HG02588 (cell line): ENCODE measurements at regions not wholly inside any gene's neighbourhood (a gene's known extent, or its start where the extent isn't known, plus 50 kb on each side); places are given as distances from the start of the nearest gene placed in this dataset.
"Not testable (repeated sequence)": the region's sequence is repeated elsewhere in the genome, so short reads cannot be mapped to it uniquely, and the experiment has no call there.

Experiments used
- ATAC-seq: cut with Tn5 transposase; IDR thresholded peaks from one replicate; pipeline ENCODE4 v1.9.1; 2021; ENCODE audit warnings: mild to moderate bottlenecking, moderate library complexity; ENCODE audit not compliant: unreplicated experiment

GRCh38 chr16:60815033-60815432 is 1221.2 kb downstream of the CDH8 start:
- ATAC-seq = no peak

- ATAC-seq = no peak
Measured at GRCh38 chr16:60811657-60812056, 1224.6 kb downstream of the CDH8 start.

DNA sequence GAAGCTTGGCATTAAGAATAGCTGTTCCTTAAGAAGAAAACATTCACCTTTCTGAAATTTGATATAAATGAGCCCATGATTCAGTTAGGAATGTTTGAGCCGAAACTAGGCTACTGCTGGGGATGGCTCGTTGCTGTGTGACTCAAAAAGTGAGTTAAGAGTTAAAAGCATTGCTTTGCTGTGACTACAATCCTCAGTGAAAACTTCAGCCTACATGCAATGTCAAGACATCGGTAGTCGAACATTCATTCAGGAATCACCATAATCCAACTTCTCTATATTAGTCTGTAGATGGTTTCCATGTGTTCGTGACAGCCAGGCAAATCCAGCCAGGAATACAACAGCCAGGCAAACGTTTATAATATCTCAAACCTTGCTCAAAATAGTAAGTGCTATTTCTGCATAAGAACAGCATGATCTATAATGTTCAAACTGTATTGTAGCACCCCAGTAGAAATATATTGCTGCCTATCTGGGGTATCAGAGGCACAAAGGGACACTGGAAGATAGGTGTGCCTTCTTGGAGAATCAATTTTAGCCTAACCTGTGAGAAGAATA is 1225.1 kb downstream of the CDH8 start:
- no peak for ATAC-seq

DNA sequence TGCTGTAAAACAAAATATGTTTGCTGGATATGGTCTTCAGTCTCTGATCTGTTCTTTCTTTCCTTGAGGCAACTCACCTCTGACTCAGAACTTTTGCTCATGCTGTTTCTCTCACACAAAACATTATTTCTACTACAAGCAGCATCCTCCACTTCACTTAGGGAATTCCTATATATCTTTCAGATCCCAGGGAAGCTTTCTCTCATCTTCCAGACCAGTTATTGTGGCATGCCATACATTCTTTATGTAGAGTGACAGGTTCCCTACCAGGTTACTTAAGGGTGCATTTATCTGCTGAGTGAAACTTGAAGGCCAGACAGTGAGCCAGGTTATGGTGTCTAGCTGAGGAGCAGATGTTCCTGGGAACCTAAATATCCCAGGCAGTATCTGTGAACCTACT is 1226.0 kb downstream of the CDH8 start:
- no peak for ATAC-seq

DNA sequence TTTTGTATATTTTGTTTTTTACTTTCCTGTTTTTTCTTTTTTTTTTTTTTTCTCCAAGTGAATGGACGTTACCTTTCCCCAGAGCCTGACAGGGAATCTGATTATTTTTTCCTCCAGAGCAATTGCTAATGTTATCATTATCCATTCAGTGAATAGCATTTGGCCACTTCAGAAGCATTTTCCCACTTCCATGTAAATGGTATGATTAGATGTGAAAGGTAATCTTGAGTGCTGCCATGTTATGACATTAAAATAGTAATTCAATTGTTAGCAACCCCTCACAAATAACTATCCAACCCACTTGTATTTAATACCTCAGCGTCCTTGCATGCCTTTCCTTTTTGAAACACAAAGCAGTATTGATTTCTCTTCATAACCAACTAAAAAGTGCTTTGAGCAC is 1243.8 kb downstream of the CDH8 start:
- no peak for ATAC-seq

DNA sequence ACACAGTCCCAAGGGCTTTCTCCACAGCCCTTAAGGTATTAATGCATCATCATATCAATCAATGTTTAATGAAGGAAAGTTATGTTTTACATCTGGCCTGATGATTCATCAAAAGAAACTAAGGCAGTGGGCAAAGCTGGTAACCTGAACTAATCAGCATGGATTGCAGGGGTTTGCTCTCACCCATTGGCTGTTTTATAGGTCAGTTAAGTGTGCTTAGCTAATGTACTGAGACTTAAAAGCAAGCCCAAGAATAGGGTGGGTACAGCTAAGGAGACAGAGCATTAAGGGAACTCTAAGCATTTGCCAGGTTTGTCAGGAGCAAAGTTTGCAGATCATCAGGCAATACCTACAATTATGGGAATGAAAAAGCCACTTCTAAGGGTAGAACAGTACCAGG is 1247.6 kb downstream of the CDH8 start:
- ATAC-seq = no peak

DNA sequence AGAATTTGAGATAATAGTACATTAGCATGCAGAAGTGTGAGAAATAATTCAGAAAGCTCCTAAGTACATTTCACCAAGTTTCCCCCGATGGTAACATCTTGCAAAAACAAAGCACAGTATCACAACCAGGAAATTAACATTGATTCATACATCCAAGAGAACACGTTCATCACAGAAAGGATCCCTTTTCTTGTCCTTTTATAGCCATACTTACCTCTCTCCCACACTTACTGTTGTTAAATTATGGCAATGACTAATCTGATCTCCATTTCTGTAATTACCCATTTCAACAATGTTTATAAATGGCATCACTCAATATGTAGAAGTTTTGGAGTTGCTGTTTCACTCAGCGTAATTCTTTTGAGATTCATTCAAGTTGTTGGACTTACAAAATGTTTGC is 1260.0 kb downstream of the CDH8 start:
- ATAC-seq = no peak

DNA sequence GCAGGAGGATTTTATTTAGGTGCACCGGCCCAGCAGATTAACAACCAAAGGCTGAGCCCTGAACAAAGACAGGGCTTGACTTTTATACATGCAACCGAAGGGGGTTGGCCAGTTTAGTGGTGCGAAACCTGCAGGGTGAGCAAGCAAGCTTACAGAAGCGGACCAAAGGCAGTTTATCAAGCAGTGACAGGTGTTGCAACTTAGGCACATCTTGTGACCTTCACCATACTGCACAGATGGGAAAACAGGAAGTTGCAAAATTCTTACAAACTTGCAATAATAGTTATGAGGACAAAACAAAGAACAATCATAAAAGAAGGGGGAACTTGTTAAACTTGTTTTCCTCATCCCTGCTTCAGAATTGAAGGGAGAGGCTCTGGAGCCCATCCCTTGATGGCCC is 1265.1 kb downstream of the CDH8 start:
- no peak for ATAC-seq

GRCh38 chr16:60770384-60770783 is 1265.9 kb downstream of the CDH8 start:
- ATAC-seq = not testable (repeated sequence)

GRCh38 chr16:60763869-60764268 is 1272.4 kb downstream of the CDH8 start:
- no peak for ATAC-seq

GRCh38 chr16:60755907-60756306 is 1280.3 kb downstream of the CDH8 start:
- ATAC-seq = no peak

GRCh38 chr16:60748366-60748765 is 1287.9 kb downstream of the CDH8 start:
- no peak for ATAC-seq

DNA sequence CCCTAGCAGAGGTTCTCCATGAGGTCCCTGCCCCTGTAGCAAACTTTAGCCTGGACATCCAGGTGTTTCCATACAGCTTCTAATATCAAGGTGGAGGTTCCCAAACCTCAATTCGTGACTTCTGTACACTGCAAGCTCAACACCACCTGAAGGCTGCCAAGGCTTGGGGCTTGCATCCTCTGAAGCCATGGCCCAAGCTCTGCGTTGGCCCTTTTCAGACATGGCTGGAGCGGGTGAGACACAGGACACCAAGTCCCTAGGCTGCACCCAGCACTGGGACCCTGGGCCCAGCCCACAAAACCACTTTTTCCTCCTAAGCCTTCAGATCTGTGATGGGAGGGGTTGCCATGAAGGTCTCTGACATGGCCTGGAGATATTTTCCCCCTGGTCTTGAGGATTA is 1292.0 kb downstream of the CDH8 start:
- no peak for ATAC-seq

- ATAC-seq = no peak
Measured at GRCh38 chr16:60741810-60742209, 1294.4 kb downstream of the CDH8 start.

GRCh38 chr16:60739737-60740683 is 1296.2 kb downstream of the CDH8 start:
- no peak for ATAC-seq

GRCh38 chr16:60731329-60732050 is 1304.7 kb downstream of the CDH8 start:
- ATAC-seq = no peak

DNA sequence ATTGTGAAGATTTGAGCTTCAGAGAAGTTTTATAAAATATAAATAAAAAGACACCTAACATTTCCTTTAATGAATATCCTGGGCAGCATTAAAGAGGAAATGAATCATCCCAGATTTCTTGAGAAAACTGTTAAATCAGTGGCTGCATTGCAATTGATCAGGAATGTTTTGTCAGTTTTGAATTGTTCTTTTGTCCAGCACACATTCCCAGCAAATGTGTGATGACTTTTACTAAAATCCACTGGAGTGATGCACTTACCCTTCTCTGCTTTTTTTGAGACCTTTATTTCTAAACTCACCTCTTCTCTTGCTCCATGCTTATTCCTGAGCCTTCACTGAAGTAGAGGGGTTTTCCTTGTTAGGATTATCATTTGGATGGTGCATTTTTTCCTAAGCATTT is 1307.2 kb downstream of the CDH8 start:
- ATAC-seq = no peak

DNA sequence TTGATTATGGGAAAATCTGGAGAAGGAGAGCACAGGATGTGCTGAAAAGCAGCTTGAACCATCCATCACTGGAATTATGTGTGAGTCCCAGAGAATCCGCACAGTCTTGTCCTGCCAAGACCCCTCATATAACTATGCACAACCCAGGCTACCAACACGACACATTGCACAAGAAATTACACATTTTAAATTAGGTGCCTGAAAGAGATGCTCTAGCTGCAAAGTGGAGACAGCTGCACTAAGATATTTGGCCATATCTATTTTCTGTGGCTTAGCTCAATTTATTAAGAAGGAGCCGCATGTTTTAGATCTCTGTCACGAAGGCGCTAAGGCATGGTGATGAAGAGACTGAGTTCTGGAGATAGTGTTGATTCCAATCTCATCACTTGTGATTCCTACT is 1308.4 kb downstream of the CDH8 start:
- ATAC-seq = no peak

DNA sequence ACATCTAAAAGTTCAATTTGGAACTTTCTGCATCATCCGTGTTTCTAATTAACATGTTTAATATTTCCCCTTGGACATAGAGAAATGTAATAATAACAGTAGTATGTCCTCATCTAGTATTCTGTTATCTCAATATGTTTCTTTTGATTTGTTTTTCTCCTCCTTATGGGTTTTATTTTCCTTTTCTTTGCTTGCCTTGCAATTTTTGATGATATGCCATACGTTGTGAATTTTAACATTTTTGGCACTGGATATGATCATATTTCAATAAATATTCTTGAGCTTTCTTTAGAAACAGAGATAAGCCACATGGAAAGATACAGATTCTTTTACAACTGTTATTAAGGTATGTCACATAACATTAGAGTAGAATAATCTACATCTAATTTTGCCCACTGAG is 1316.2 kb downstream of the CDH8 start:
- ATAC-seq = no peak

GRCh38 chr16:60717808-60718207 is 1318.4 kb downstream of the CDH8 start:
- ATAC-seq = no peak

GRCh38 chr16:60712144-60712543 is 1324.1 kb downstream of the CDH8 start:
- no peak for ATAC-seq

GRCh38 chr16:60704726-60705125 is 1331.5 kb downstream of the CDH8 start:
- ATAC-seq = no peak
